T-cell (primary cell): ENCODE measurements at regions not wholly inside any gene's neighbourhood (a gene's known extent, or its start where the extent isn't known, plus 50 kb on each side); places are given as distances from the start of the nearest gene placed in this dataset.

Experiments
- ATAC-seq, 4 experiments: fragments of 200-7000 bp in 3 of 4; fragments of 150-1000 bp in 1 of 4; cut with Tn5 transposase; replicated peaks in 1 of 4; 1 replicate in 3 of 4; 2 replicates in 1 of 4; pipeline ENCODE4 v1.10.0; 2021; ENCODE audit warnings: moderate library complexity in 3 of 4, mild to moderate bottlenecking in 2 of 4, moderate number of reproducible peaks in 1 of 4
- CTCF ChIA-PET, 2 donors: fragments of 300-600 bp; sonication (Branson Sonifier 250); formaldehyde crosslinking; loops; one replicate each; lab custom pipeline; 2022; ENCODE audit warnings: antibody characterized with exemption in 2 of 2; lab: Charles Lee
- POLR2A ChIA-PET, 2 donors: fragments of 300-600 bp; sonication (Branson Sonifier 250); formaldehyde crosslinking; loops; one replicate each; lab custom pipeline; 2022; ENCODE audit warnings: antibody characterized with exemption in 2 of 2; lab: Charles Lee
- DNase-seq, 35 experiments: peaks; one replicate each; pipeline versions ENCODE4 v3.0.0 to v3.0.0-alpha.2; 2013 to 2023
- H3K27ac ChIP-seq: one replicate; pipeline ENCODE4 v1.5.1; 2013; ENCODE audit warnings: low read length
- H3K27me3 ChIP-seq, 2 experiments: replicated peaks in 1 of 2; 1 replicate in 1 of 2; 2 replicates in 1 of 2; pipeline versions ENCODE4 v1.6.1 to v1.7.0; 2013; ENCODE audit warnings: low read length in 1 of 2, mixed read lengths in 1 of 2; ENCODE audit not compliant: control insufficient read depth in 2 of 2, insufficient read depth in 2 of 2; ENCODE audit errors: extremely low read depth in 1 of 2
- H3K36me3 ChIP-seq, 2 donors: 1 replicate in 1 of 2; 2 replicates in 1 of 2; pipeline versions ENCODE4 v1.6.1 to v1.7.0; 2013; ENCODE audit warnings: low read length in 1 of 2; ENCODE audit not compliant: control insufficient read depth in 2 of 2, insufficient read depth in 1 of 2; ENCODE audit errors: extremely low read depth in 1 of 2
- H3K4me1 ChIP-seq, 2 experiments: 1 replicate in 1 of 2; 2 replicates in 1 of 2; pipeline versions ENCODE4 v1.6.1 to v1.7.0; 2013; ENCODE audit warnings: low read length in 2 of 2, mixed read lengths in 1 of 2; ENCODE audit not compliant: insufficient read depth in 2 of 2, control insufficient read depth in 1 of 2; ENCODE audit errors: extremely low read depth in 1 of 2
- H3K4me3 ChIP-seq, 2 donors: 1 replicate in 1 of 2; 2 replicates in 1 of 2; pipeline versions ENCODE4 v1.5.1 to v1.7.0; 2013; ENCODE audit warnings: mild to moderate bottlenecking in 2 of 2, low read length in 1 of 2, moderate library complexity in 1 of 2; ENCODE audit not compliant: control insufficient read depth in 1 of 2; ENCODE audit errors: extremely low read depth in 1 of 2
- H3K9me3 ChIP-seq: 2 replicates; pipeline ENCODE4 v1.7.0; 2013
- H3K27ac Mint-ChIP-seq, 2 donors: one replicate each; pipeline ENCODE4 v1.8.0; 2020 to 2021; ENCODE audit warnings: mild to moderate bottlenecking in 2 of 2, mixed read lengths in 2 of 2
- H3K27me3 Mint-ChIP-seq, 2 donors: one replicate each; pipeline ENCODE4 v1.8.0; 2021 to 2022; ENCODE audit warnings: mixed read lengths in 2 of 2
- H3K36me3 Mint-ChIP-seq: one replicate; pipeline ENCODE4 v1.8.0; 2021; ENCODE audit warnings: mixed read lengths
- H3K4me1 Mint-ChIP-seq, 3 donors: one replicate each; pipeline ENCODE4 v1.8.0; 2020 to 2022; ENCODE audit warnings: mixed read lengths in 3 of 3, mild to moderate bottlenecking in 1 of 3
- H3K4me3 Mint-ChIP-seq, 3 donors: one replicate each; pipeline ENCODE4 v1.8.0; 2020 to 2022; ENCODE audit warnings: mild to moderate bottlenecking in 3 of 3, mixed read lengths in 3 of 3, moderate library complexity in 3 of 3
- H3K9me3 Mint-ChIP-seq, 3 donors: one replicate each; pipeline ENCODE4 v1.8.0; 2020 to 2022; ENCODE audit warnings: mixed read lengths in 3 of 3
- WGBS: methylation state at CpG from one replicate; pipeline ENCODE4 v1.1.5; 2013; ENCODE audit warnings: missing lambda C conversion rate; ENCODE audit not compliant: insufficient coverage; 5-methylcytosine and 5-hydroxymethylcytosine counted together

- H3K27me3 Mint-ChIP-seq: no peaks in the 10 kb centered on the region
- H3K4me3 Mint-ChIP-seq: no peak overlapping the region
- POLR2A ChIA-PET: no interaction called here
- no peaks in the 10 kb centered on the region for H3K9me3 ChIP-seq
- DNase-seq (no peak), ATAC-seq (no peak)
- H3K27ac Mint-ChIP-seq: no peak overlapping the region
- no peaks in the 10 kb centered on the region for H3K4me1 Mint-ChIP-seq
- H3K36me3 Mint-ChIP-seq: no peaks in the 10 kb centered on the region
- H3K36me3 ChIP-seq: no peaks in the 10 kb centered on the region
- H3K27me3 ChIP-seq: no peaks in the 10 kb centered on the region
- CTCF ChIA-PET: no interaction called here
- H3K9me3 Mint-ChIP-seq: peaks cover 0 to 11% (median 0%) of the 10 kb centered on the region in 3 donors
- no peak overlapping the region for H3K4me3 ChIP-seq
- H3K27ac ChIP-seq: no peak overlapping the region
- no peaks in the 10 kb centered on the region for H3K4me1 ChIP-seq
Observed at GRCh38 chr12:42812086-42812485, 222.5 kb upstream of the PRICKLE1 start.

- no peaks in the 10 kb centered on the region for H3K27me3 Mint-ChIP-seq
- H3K4me3 Mint-ChIP-seq: no peak overlapping the region
- Histone ChIP-seq H3K36me3 (no peaks in the 10 kb centered on the region), H3K27me3 (no peaks in the 10 kb centered on the region), H3K27ac (no peak overlapping the region), H3K9me3 (no peaks in the 10 kb centered on the region), H3K4me3 (no peak overlapping the region), H3K4me1 (no peaks in the 10 kb centered on the region)
- no peak for ATAC-seq
- H3K27ac Mint-ChIP-seq: no peak overlapping the region
- peaks cover 0 to 11% (median 0%) of the 10 kb centered on the region in 3 donors for H3K9me3 Mint-ChIP-seq
- no peaks in the 10 kb centered on the region for H3K36me3 Mint-ChIP-seq
- ChIA-PET POLR2A (no interaction called here), CTCF (interaction anchor here in 1 of 2 donors (0.7 kb wide), 1 partner anchor 1419 kb away, joined by 3 read pairs; no protein-coding TSS in a partner anchor)
- DNase-seq: no peak
- WGBS: 71% methylated on average over 2 of the region's 3 CpGs
- no peaks in the 10 kb centered on the region for H3K4me1 Mint-ChIP-seq
Observed at GRCh38 chr12:42810006-42810405, 220.5 kb upstream of the PRICKLE1 start.

GRCh38 chr12:42809226-42809625 is 219.7 kb upstream of the PRICKLE1 start:
- Mint-ChIP-seq H3K9me3 (peaks cover 0 to 11% (median 0%) of the 10 kb centered on the region in 3 donors), H3K4me3 (no peak overlapping the region)

GRCh38 chr12:42807766-42808165 is 218.2 kb upstream of the PRICKLE1 start:
- DNase-seq: no peak
- WGBS: 100% methylated on average over 3 of the region's 3 CpGs
- POLR2A ChIA-PET: no interaction called here
- ATAC-seq: no peak
- Histone ChIP-seq H3K9me3 (no peaks in the 10 kb centered on the region), H3K4me3 (no peak overlapping the region), H3K27ac (no peak overlapping the region), H3K36me3 (no peaks in the 10 kb centered on the region), H3K27me3 (no peaks in the 10 kb centered on the region), H3K4me1 (no peaks in the 10 kb centered on the region)
- Mint-ChIP-seq H3K36me3 (no peaks in the 10 kb centered on the region), H3K27ac (no peak overlapping the region), H3K27me3 (no peaks in the 10 kb centered on the region), H3K4me3 (no peak overlapping the region), H3K9me3 (peaks cover 0 to 5% (median 0%) of the 10 kb centered on the region in 3 donors), H3K4me1 (no peaks in the 10 kb centered on the region)
- CTCF ChIA-PET: no interaction called here

More at GRCh38 chr12:42809226-42809625, 219.7 kb upstream of the PRICKLE1 start:
- Histone ChIP-seq H3K36me3 (no peaks in the 10 kb centered on the region), H3K27ac (no peak overlapping the region), H3K4me1 (no peaks in the 10 kb centered on the region), H3K27me3 (no peaks in the 10 kb centered on the region), H3K4me3 (no peak overlapping the region), H3K9me3 (no peaks in the 10 kb centered on the region)
- Mint-ChIP-seq H3K36me3 (no peaks in the 10 kb centered on the region), H3K27ac (no peak overlapping the region), H3K4me1 (no peaks in the 10 kb centered on the region), H3K27me3 (no peaks in the 10 kb centered on the region)
- ChIA-PET CTCF (no interaction called here), POLR2A (no interaction called here)
- ATAC-seq (no peak), DNase-seq (no peak)
- WGBS: no CpG with 5 or more reads among the region's 2 CpGs

GRCh38 chr12:42807251-42807650 is 217.7 kb upstream of the PRICKLE1 start:
- H3K9me3 ChIP-seq: no peaks in the 10 kb centered on the region
- H3K9me3 Mint-ChIP-seq: peaks cover 0 to 4% (median 0%) of the 10 kb centered on the region in 3 donors

GRCh38 chr12:42804928-42805327 is 215.4 kb upstream of the PRICKLE1 start:
- no peaks in the 10 kb centered on the region for H3K27me3 Mint-ChIP-seq
- ChIA-PET POLR2A (no interaction called here), CTCF (no interaction called here)
- no CpG with 5 or more reads among the region's 2 CpGs for WGBS
- no peak overlapping the region for H3K4me3 Mint-ChIP-seq
- no peak overlapping the region for H3K27ac Mint-ChIP-seq
- H3K36me3 Mint-ChIP-seq: no peaks in the 10 kb centered on the region
- H3K9me3 ChIP-seq: no peaks in the 10 kb centered on the region
- no peaks in the 10 kb centered on the region for H3K4me1 ChIP-seq
- no peak overlapping the region for H3K27ac ChIP-seq
- H3K9me3 Mint-ChIP-seq: no peaks in the 10 kb centered on the region
- H3K4me1 Mint-ChIP-seq: no peaks in the 10 kb centered on the region
- DNase-seq: no peak
- no peak overlapping the region for H3K4me3 ChIP-seq
- H3K36me3 ChIP-seq: no peaks in the 10 kb centered on the region
- no peaks in the 10 kb centered on the region for H3K27me3 ChIP-seq
- no peak for ATAC-seq

More at GRCh38 chr12:42807251-42807650, 217.7 kb upstream of the PRICKLE1 start:
- 100% methylated on average over 2 of the region's 2 CpGs for WGBS
- ATAC-seq (no peak), DNase-seq (no peak)
- no peak overlapping the region for H3K27ac Mint-ChIP-seq
- no peaks in the 10 kb centered on the region for H3K27me3 Mint-ChIP-seq
- ChIA-PET CTCF (no interaction called here), POLR2A (no interaction called here)
- H3K4me3 Mint-ChIP-seq: no peak overlapping the region
- Histone ChIP-seq H3K27ac (no peak overlapping the region), H3K4me1 (no peaks in the 10 kb centered on the region), H3K27me3 (no peaks in the 10 kb centered on the region), H3K4me3 (no peak overlapping the region), H3K36me3 (no peaks in the 10 kb centered on the region)
- H3K36me3 Mint-ChIP-seq: no peaks in the 10 kb centered on the region
- no peaks in the 10 kb centered on the region for H3K4me1 Mint-ChIP-seq

GRCh38 chr12:42802785-42803189 is 213.2 kb upstream of the PRICKLE1 start:
- WGBS: 100% methylated on average over 1 of the region's 4 CpGs
- Mint-ChIP-seq H3K27ac (no peak overlapping the region), H3K4me1 (no peaks in the 10 kb centered on the region), H3K36me3 (no peaks in the 10 kb centered on the region), H3K27me3 (no peaks in the 10 kb centered on the region), H3K4me3 (no peak overlapping the region), H3K9me3 (no peaks in the 10 kb centered on the region)
- Histone ChIP-seq H3K4me3 (no peak overlapping the region), H3K4me1 (no peaks in the 10 kb centered on the region), H3K9me3 (no peaks in the 10 kb centered on the region), H3K27ac (no peak overlapping the region), H3K36me3 (no peaks in the 10 kb centered on the region), H3K27me3 (no peaks in the 10 kb centered on the region)
- POLR2A ChIA-PET: interaction anchor here in 1 of 2 donors (0.5 kb wide), 1 partner anchor 35 kb away, joined by 8 read pairs; no protein-coding TSS in a partner anchor
- DNase-seq (no peak), ATAC-seq (no peak)
- CTCF ChIA-PET: no interaction called here
